GM12865 (cell line): ENCODE measurements at regions not wholly inside any gene's neighbourhood (a gene's known extent, or its start where the extent isn't known, plus 50 kb on each side); places are given as distances from the start of the nearest gene placed in this dataset.
"Not testable (repeated sequence)": the region's sequence is repeated elsewhere in the genome, so short reads cannot be mapped to it uniquely, and the experiment has no call there.

Experiments
- DNase-seq: peaks from one replicate; pipeline ENCODE4 v3.0.0; 2010; ENCODE audit warnings: low read depth
- H3K4me3 ChIP-seq: 2 replicates; pipeline ENCODE4 v1.5.1; 2011; ENCODE audit warnings: mild to moderate bottlenecking, low read depth, low read length, control low read depth
- TF ChIP-seq, protein P1 (sequence below): IDR thresholded peaks from 2 replicates; pipeline ENCODE4 v1.5.1; 2011; ENCODE audit warnings: low read length, control low read depth, low read depth, inconsistent platforms; ENCODE audit not compliant: insufficient read depth; ENCODE audit errors: missing control alignments

DNA sequence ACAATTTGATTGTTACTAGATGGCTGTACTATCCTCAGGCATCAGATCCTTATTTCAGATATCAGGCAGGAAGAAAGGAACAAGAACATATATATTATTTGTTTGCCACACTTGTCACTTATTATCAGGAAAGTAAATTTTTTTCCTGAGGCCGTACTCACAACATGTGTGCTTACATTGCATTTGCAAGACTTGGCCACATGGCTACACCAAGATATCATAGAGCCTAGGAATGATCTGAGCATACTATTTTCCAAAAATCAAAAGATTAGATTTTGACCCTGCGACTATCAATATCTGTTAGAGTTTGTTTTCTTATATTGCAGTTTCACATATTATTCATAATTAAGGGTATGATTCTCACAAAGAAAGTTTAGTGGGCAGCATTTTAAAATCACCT lies 426.2 kb upstream of the BCHE start:
- no peak for DNase-seq
- TF ChIP-seq, protein P1, sequence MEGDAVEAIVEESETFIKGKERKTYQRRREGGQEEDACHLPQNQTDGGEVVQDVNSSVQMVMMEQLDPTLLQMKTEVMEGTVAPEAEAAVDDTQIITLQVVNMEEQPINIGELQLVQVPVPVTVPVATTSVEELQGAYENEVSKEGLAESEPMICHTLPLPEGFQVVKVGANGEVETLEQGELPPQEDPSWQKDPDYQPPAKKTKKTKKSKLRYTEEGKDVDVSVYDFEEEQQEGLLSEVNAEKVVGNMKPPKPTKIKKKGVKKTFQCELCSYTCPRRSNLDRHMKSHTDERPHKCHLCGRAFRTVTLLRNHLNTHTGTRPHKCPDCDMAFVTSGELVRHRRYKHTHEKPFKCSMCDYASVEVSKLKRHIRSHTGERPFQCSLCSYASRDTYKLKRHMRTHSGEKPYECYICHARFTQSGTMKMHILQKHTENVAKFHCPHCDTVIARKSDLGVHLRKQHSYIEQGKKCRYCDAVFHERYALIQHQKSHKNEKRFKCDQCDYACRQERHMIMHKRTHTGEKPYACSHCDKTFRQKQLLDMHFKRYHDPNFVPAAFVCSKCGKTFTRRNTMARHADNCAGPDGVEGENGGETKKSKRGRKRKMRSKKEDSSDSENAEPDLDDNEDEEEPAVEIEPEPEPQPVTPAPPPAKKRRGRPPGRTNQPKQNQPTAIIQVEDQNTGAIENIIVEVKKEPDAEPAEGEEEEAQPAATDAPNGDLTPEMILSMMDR = no peak
- H3K4me3 ChIP-seq = no peak overlapping the region

DNA sequence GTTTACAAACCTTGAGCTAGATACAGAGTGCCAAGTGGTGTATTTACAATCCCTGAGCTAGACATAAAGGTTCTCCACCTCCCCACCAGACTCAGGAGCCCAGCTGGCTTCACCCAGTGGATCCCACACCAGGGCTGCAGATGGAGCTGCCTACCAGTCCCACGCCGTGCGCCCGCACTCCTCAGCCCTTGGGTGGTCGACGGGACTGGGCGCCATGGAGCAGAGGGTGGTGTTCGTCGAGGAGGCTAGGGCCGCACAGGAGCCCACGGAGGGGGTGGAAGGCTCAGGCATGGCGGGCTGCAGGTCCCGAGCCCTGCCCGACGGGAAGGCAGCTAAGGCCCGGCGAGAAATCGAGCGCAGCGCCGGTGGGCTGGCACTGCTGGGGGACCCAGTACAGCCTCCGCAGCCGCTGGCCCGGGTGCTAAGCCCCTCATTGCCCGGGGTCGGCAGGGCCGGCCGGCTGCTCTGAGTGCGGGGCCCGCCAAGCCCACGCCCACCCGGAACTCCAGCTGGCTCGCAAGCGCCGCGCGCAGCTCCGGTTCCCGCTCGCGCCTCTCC lies 421.1 kb upstream of the BCHE start:
- not testable (repeated sequence) for DNase-seq, H3K4me3 ChIP-seq

GRCh38 chr3:166257715-166258114 lies 420.5 kb upstream of the BCHE start:
- no peak for DNase-seq
- no peak overlapping the region for H3K4me3 ChIP-seq
- TF ChIP-seq, protein P1 = no peak

DNA sequence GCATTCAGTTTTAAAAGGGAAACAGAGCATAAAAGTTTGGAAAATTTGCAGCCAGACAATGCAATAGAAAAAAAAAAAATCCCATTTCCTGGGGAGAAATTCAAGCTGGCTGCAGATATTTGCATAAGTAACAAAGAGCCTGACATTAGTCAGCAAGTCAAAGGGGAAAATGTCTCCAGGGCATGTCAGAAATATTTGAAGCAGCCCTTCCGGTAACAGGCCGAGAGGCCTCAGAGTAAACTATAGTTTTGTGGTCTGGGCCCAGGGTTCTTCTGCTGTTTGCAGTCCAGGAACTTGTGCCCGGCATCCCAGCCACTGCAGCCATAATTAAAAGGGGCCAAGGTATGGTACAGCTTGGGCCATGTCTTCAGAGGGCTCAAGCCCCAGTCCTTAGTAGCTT lies 411.6 kb upstream of the BCHE start:
- no peak overlapping the region for H3K4me3 ChIP-seq
- TF ChIP-seq, protein P1 = no peak
- DNase-seq = no peak

- DNase-seq = no peak
- no peak overlapping the region for H3K4me3 ChIP-seq
- TF ChIP-seq, protein P1 = no peak
These were observed 406.3 kb upstream of the BCHE start for GRCh38 chr3:166243511-166243910.

DNA sequence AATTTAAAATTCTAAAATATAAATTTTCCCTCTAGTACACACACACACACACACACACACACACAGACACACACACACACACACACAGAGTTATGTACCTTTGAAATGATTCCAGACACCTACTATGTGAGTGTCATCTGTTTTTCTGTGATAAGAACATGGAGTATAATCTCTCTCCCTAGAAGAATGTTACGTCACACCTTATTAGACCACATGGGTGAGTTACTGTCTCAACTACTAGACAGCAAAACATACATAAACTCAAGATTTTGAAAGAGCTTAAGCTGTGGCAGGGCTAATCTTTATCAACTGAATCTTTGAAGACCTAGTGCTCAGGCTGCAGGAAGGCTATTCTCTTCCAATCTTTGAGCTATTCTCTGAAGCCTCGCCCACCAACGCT lies 385.9 kb upstream of the BCHE start:
- no peak overlapping the region for H3K4me3 ChIP-seq
- no peak for DNase-seq
- TF ChIP-seq, protein P1 = no peak

DNA sequence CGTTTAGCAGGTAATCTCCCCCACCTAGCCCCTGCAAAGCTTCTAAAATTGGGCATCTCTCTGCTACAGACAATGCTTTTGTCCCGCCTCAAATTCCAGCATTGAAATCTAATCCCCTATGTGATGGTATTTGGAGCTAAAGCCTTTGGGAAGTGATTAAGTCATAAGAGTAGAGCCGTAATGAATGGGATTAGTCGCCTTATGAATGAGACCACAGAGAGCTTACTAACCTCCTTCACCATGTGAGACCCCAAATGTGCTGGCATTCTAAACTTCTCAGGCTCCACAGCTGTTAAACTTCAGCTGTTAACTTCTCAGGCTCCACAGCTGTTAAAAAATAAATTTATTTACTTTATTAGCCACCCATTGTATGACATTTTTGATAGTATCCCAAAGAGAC lies 374.2 kb upstream of the BCHE start:
- no peak for DNase-seq
- TF ChIP-seq, protein P1 = no peak

More for the DNA sequence above, 374.2 kb upstream of the BCHE start:
- H3K4me3 ChIP-seq = no peak overlapping the region
